GM19463 (cell line): ENCODE measurements at regions not wholly inside any gene's neighbourhood (a gene's known extent, or its start where the extent isn't known, plus 50 kb on each side); places are given as distances from the start of the nearest gene placed in this dataset.

ENCODE experiments used
- ATAC-seq: cut with Tn5 transposase; IDR thresholded peaks from one replicate; pipeline ENCODE4 v1.9.1; 2021; ENCODE audit warnings: mild to moderate bottlenecking, moderate library complexity; ENCODE audit not compliant: unreplicated experiment

DNA sequence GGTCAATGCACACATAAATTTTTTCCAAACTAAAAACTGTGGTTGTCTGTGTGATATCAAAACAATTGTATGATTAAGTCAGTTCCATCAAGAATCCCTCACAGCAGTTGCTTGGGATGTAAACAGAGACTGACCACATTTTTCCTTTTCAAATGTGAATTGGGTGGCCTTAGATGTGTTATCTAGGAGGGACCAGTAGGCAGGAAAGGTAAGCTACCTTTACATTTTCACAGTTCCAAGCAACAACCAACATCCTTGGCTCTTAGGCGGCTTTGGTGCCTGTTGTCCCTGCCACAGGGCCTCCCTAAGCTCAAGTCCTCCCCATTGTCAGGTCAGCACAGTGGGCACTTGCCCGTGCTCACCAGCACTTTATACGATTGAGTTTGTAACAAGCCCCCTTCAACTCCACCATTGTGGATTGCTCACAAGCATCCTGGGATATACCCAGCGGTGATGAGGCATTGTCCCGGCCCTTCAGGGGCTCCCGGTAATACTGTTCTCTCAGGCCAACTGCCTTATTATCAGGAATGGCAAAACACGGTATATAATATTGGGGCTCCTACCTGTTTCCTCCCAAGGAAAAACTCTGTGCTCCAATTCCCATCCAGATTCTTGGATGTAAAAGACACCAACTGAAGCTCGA is 114.9 kb upstream of the ANKRD1 start:
- no peak for ATAC-seq

DNA sequence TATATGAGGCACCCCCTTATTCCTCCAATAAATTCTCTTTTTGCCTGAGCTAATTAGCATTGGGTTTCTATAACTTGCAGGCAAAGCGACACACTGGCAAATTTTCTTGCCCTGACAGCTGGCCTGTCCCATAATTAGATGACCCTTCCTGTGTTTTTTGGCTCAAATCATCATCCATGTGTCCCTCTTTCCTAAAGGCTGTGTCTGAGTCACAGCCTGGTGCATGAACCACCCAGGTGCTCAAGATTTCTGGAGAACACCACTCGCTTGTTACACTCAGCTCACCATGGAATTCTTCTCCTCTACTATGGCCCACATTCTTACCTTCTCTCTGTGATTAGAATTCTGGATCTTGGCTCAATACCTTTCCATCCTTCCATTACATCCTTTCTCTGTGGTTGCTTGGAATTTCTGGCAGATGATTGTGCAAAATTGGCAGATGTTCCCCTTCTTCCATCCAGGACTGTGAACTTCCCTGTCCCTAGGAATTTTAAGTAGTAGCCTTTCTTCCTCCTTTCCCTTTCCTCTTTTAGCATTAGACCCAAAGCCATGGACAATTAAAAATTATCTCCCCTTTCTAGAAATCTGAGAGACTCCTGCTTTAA is 116.0 kb upstream of the ANKRD1 start:
- ATAC-seq: no peak

DNA sequence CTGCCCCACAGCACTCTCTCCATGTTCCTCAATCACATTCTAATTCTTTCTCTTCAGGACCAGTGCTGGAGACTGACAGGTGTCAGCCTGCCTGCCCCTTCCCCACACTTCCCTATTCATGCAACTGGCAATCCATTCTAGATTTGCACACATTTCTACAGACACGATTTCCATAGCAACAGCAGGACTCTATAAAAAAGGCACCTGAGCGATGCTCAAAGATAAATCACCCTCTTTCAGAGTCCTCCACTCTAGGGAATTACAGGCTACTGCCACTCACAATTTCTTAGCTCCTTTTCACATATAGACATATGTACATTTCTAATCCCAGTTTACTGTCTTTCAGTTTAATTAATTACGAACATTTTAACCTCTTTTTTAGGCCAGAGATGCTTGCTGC is 118.1 kb upstream of the ANKRD1 start:
- no peak for ATAC-seq

GRCh38 chr10:91040343-91040742 is 119.5 kb upstream of the ANKRD1 start:
- no peak for ATAC-seq

- ATAC-seq: no peak
These were observed 121.2 kb upstream of the ANKRD1 start for GRCh38 chr10:91042069-91042468.

DNA sequence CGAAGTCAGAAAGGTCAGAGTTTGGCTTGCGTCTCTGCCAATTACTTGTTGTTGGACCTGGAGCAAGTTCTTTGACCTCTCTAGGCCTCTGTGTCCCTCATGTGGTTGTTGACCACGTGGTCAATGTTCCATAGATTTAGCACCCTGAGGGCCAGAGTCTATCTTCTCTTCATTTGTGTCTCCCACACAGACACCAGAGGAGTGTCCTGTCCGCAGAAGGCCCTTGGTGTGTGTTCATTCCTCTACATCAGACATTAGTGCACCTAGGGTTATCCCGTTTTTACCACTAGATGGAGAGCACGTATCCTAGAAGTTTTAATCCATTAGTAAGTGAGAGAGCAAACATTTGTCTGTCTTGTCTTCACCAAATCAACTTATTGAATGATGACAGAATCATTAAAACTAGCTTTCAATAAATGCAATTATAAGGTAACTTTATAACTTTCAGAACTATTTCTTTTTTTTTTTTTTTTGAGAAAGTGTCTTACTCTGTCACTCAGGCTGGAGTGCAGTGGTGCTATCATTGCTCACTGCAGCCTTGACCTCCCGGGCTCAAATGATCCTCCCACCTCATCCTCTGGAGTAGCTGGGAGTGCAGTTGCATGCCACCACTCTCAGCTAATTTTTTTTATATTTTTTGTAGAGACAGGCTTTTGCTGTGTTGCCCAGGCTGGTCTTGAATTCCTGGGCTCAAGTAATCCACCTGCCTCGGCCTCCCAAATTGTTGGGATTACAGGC is 122.5 kb upstream of the ANKRD1 start:
- no peak for ATAC-seq

- ATAC-seq: no peak
These were observed 126.0 kb upstream of the ANKRD1 start for GRCh38 chr10:91046869-91047268.

DNA sequence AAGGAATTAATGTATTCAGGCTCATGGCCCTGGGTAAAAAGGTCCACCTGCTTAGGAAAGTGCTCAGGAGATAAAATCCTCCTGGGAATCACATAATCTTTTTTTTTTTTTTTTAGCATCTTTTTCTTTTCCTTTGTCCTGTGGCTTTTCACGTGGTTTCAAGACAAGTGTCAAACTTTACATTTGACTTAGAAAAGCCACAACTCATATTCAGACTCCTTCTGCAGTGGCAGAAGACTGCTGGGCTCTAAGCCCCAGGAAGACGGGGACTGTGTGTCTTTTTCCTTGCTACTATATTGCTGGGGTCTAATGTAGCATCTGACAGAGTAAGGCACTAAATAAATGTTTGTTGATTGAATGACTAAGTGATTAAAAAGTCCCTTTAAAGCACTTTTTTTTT is 127.5 kb upstream of the ANKRD1 start:
- no peak for ATAC-seq

DNA sequence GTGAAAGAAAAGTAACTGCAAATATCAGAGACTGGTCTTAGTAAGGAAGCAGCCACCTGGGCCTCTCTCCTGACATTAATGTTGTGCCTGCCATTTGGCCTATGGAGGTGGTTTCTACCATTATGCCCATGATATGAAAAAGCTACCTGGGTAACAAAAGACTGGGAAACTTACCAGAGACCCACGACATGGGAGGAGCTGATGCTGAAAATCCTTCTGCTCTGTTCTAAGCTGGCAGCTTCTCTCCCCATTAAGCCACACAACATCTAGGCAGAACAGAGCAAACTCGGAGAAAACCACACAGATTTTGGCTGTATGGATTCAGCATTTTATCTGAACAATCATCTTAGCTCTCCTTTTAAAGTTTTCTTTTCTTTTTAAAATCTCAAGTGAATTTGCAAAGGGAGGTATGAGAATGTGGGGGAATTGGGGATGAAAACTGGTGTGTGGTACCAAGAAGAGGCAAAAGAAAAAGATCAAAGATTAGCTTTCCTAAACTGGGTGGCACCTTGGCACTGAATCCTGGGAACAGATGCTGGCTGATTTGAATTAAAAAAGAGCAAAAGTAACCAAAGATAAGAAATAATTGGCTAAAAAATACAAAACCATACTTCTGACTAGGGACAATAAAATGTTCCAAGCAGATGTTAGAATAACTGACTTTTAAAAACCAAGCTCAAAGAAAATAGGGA is 128.6 kb upstream of the ANKRD1 start:
- no peak for ATAC-seq

GRCh38 chr10:91049988-91050360 is 129.1 kb upstream of the ANKRD1 start:
- no peak for ATAC-seq

DNA sequence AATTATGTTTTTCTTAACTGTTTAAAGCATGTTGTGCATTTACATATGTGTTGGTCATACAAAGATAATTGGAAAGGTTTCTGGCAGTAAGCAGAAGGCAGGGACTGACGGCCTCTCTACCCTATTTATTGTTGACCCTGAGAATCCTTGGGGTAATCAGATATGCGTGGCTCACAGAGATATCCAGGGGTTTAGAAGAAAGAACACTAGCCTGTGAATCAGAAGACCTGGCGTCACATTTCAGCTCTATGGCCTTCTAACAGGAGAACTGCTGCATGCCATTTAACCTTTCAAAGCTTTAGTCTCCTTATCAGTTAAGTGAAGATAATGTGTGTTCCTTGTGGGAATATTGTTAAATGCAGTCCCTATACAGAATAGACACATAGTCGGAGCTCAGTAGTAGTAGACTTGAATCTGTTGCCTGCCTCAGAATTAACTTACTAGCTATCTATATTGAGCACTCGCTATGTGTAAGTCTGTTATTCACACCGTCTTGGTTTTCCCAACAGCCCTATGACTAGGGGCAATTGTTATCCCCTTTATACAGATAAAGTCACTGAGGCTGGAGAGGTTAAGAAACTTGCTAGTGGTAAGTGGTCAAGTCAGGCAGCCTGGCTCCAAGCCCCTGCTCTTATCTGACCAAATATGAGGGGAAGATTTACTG is 129.6 kb upstream of the ANKRD1 start:
- no peak for ATAC-seq

DNA sequence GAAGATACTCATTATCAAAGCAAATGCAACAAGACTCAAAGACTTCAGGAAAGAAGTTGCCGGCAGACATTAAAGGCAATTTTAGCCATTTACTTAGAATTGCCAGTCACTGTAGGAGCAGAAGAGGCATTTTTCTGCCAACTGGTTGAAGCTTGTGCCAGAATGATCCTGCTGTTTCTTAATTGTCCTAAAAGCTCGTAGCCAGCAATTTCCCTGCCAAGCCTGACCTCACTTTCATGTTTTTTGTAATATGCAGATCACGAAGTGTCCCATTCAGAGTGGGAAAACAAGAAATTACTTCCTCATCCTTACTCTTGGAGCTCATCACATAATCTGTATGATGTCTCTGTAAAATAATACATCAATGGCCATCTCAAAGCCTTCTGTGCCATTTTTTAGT is 130.9 kb upstream of the ANKRD1 start:
- ATAC-seq: no peak

DNA sequence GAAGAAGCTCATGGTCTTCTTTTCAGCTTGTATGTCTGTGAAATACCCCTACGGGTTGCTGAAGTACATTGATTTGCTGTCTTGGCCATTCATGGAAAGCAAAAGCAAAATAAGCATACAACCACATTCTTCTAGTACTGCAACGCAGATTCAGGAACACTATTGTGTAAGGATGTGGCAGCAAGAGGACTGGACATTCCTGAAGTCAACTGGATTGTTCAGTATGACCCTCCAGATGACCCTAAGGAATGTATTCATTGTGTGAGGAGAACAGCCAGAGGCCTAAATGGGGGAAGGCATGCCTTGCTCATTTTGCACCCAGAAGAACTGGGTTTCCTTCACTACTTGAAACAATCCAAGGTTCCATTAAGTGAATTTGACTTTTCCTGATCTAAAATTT is 133.4 kb upstream of the ANKRD1 start:
- ATAC-seq: no peak

DNA sequence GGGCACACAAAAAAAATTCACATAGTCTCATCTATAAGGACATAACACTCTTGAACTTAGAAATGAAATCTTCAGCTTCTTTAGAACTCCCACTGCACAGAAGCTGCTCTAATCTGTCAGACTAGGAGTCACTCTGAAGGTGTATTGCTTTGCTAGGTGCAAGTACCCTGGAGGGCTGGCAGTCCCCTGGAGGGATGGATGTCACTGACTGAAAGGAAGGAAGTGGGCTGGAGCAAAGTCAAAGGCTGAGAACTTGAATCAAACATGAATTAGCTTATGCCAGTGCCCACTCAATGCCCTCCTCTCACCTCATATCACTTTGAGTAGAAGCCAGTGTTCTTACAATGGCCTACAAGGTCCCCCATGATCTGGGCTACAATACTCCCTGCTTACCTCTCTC is 140.3 kb upstream of the ANKRD1 start:
- no peak for ATAC-seq

DNA sequence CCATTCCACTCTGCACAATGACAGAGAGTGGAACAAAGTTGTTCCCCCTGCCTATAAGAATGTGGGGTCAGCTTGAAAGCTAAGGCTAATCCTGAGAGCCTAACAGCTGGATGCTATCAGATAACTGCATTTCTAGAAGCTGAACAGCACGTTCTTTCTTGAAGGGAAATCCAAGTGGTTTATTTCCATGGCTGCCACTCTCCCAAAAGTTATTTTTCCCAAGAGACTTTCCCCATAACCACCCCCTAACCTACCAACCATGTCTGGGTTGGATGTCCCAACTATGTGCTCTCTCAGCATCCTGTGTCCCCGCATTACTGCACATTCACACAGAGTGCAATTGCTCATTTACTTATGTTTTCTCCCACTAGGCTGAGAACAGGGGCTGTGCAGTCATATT is 140.7 kb upstream of the ANKRD1 start:
- ATAC-seq: no peak

- no peak for ATAC-seq
These were observed 141.2 kb upstream of the ANKRD1 start for GRCh38 chr10:91062091-91062490.

GRCh38 chr10:91071786-91072185 is 148.7 kb upstream of the PCGF5 start:
- ATAC-seq: no peak

GRCh38 chr10:91073286-91073979 is 147.0 kb upstream of the PCGF5 start:
- no peak for ATAC-seq

GRCh38 chr10:91076991-91077548 is 143.4 kb upstream of the PCGF5 start:
- ATAC-seq: no peak

DNA sequence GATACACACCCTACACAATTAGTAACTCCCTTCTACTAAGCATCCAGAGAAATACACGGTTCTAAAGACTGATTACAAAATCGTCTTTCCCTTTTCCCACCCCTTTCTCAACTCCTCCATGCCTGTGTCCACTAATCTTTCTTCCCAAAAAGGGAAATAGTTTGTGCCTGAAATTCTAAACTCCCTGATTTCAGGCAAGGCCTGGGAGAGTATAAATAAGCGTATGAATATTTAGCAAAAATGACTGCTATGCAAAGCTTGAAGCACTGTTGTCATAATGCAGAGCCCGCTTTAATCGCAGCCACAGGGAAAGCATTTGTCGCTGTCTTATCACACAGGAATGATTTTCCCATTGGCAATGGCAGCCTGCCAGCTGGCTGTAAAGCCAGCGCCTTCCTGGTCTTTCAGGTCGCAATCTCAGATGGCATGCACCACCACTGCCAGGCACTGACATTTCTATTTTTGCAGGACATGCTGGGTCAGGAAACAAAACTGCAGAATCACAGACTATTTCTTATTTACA is 142.9 kb upstream of the PCGF5 start:
- ATAC-seq: no peak
